Lower leg skin (tissue), 3 donors: ENCODE measurements at regions not wholly inside any gene's neighbourhood (a gene's known extent, or its start where the extent isn't known, plus 50 kb on each side); places are given as distances from the start of the nearest gene placed in this dataset.

ENCODE experiments used
- CTCF ChIP-seq, 3 donors: fragments of 450-650 bp; IDR thresholded peaks; one replicate each; pipeline ENCODE4 v1.5.1; 2016; ENCODE audit warnings: antibody characterized with exemption in 3 of 3, mild to moderate bottlenecking in 3 of 3, moderate library complexity in 2 of 3
- POLR2A ChIP-seq, 2 donors: fragments of 450-650 bp; IDR thresholded peaks; one replicate each; pipeline ENCODE4 v1.6.1; 2016 to 2017; ENCODE audit warnings: antibody characterized with exemption in 2 of 2, mild to moderate bottlenecking in 1 of 2, moderate library complexity in 1 of 2

- TF ChIP-seq CTCF (IDR thresholded peaks at IDR 0.05) = no peak
- no peak for TF ChIP-seq POLR2A (IDR thresholded peaks at IDR 0.05)
These were observed 1053.6 kb downstream of the SLC6A15 start for GRCh38 chr12:83859021-83859420.
